H9 (cell line): ENCODE measurements at regions not wholly inside any gene's neighbourhood (a gene's known extent, or its start where the extent isn't known, plus 50 kb on each side); places are given as distances from the start of the nearest gene placed in this dataset.

Source experiments
- DNase-seq: peaks from one replicate; pipeline ENCODE4 v3.0.0-alpha.2; 2017
- H2AFZ ChIP-seq: one replicate; pipeline ENCODE4 v1.6.1; 2013; ENCODE audit warnings: mild to moderate bottlenecking, low read length, control low read depth, moderate library complexity
- H2AK5ac ChIP-seq: 2 replicates; pipeline ENCODE4 v1.6.1; 2013; ENCODE audit warnings: low read length, control low read depth, mixed read lengths; ENCODE audit not compliant: insufficient read length
- H2BK120ac ChIP-seq: one replicate; pipeline ENCODE4 v1.6.1; 2013; ENCODE audit warnings: low read depth, mild to moderate bottlenecking, low read length, control low read depth, inconsistent platforms; ENCODE audit not compliant: poor library complexity, severe bottlenecking
- H2BK12ac ChIP-seq: 2 replicates; pipeline ENCODE4 v1.6.1; 2013; ENCODE audit warnings: low read length, control low read depth, mixed read lengths, low read depth; ENCODE audit not compliant: insufficient read length
- H2BK15ac ChIP-seq: 2 replicates; pipeline ENCODE4 v1.6.1; 2013; ENCODE audit warnings: low read depth, low read length, control low read depth
- H2BK20ac ChIP-seq: one replicate; pipeline ENCODE4 v1.6.1; 2013; ENCODE audit warnings: low read depth, mild to moderate bottlenecking, low read length, control low read depth, inconsistent platforms; ENCODE audit not compliant: poor library complexity, severe bottlenecking
- H2BK5ac ChIP-seq: 2 replicates; pipeline ENCODE4 v1.6.1; 2013; ENCODE audit warnings: low read length, control low read depth, mixed read lengths; ENCODE audit not compliant: insufficient read length
- H3K14ac ChIP-seq: 2 replicates; pipeline ENCODE4 v1.6.1; 2013; ENCODE audit warnings: low read length, control low read depth; ENCODE audit not compliant: insufficient read depth
- H3K18ac ChIP-seq: 2 replicates; pipeline ENCODE4 v1.6.1; 2013; ENCODE audit warnings: low read depth, mild to moderate bottlenecking, mixed read lengths, low read length, control low read depth; ENCODE audit not compliant: insufficient read length
- H3K23ac ChIP-seq: 2 replicates; pipeline ENCODE4 v1.6.1; 2013; ENCODE audit warnings: low read length, control low read depth, mixed read lengths, low read depth; ENCODE audit not compliant: insufficient read length
- H3K23me2 ChIP-seq: 2 replicates; pipeline ENCODE4 v1.6.1; 2013; ENCODE audit warnings: low read depth, mild to moderate bottlenecking, mixed read lengths, low read length, control low read depth; ENCODE audit not compliant: insufficient read length, poor library complexity, severe bottlenecking
- H3K27ac ChIP-seq: 2 replicates; pipeline ENCODE4 v1.5.1; 2013; ENCODE audit warnings: low read length, control low read depth, mixed read lengths, low read depth; ENCODE audit not compliant: insufficient read length
- H3K27me3 ChIP-seq: 2 replicates; pipeline ENCODE4 v1.6.1; 2013; ENCODE audit warnings: low read length, control low read depth, inconsistent platforms; ENCODE audit not compliant: insufficient read depth
- H3K4ac ChIP-seq: 2 replicates; pipeline ENCODE4 v1.6.1; 2013; ENCODE audit warnings: low read depth, mild to moderate bottlenecking, control low read depth, inconsistent platforms, low read length, moderate library complexity
- H3K4me1 ChIP-seq: 2 replicates; pipeline ENCODE4 v1.6.1; 2013; ENCODE audit warnings: low read length, control low read depth, inconsistent platforms; ENCODE audit not compliant: insufficient read depth
- H3K4me2 ChIP-seq: 2 replicates; pipeline ENCODE4 v1.6.1; 2013; ENCODE audit warnings: low read length, control low read depth, mixed read lengths; ENCODE audit not compliant: insufficient read length, insufficient read depth
- H3K56ac ChIP-seq: 2 replicates; pipeline ENCODE4 v1.6.1; 2013; ENCODE audit warnings: low read depth, mild to moderate bottlenecking, mixed read lengths, low read length, control low read depth; ENCODE audit not compliant: insufficient read length
- H3K79me1 ChIP-seq: 2 replicates; pipeline ENCODE4 v1.6.1; 2013; ENCODE audit warnings: low read depth, mild to moderate bottlenecking, moderate library complexity, low read length, control low read depth, inconsistent platforms; ENCODE audit not compliant: insufficient read depth, poor library complexity, severe bottlenecking
- H3K79me2 ChIP-seq: 2 replicates; pipeline ENCODE4 v1.6.1; 2013; ENCODE audit warnings: low read length, control low read depth, inconsistent platforms; ENCODE audit not compliant: insufficient read depth
- H3K9ac ChIP-seq: 2 replicates; pipeline ENCODE4 v1.6.1; 2013; ENCODE audit warnings: low read length, control low read depth, mixed read lengths; ENCODE audit not compliant: insufficient read length; ENCODE audit errors: extremely low read depth
- H3K9me3 ChIP-seq: one replicate; pipeline ENCODE4 v1.6.1; 2013; ENCODE audit warnings: low read depth, low read length, inconsistent platforms; ENCODE audit not compliant: control insufficient read depth
- H3T11ph ChIP-seq: one replicate; pipeline ENCODE4 v1.6.1; 2013; ENCODE audit warnings: mild to moderate bottlenecking, low read length, control low read depth, inconsistent platforms
- H4K20me1 ChIP-seq: one replicate; pipeline ENCODE4 v1.6.1; 2013; ENCODE audit not compliant: control insufficient read depth, insufficient read length, insufficient read depth
- H4K5ac ChIP-seq: 2 replicates; pipeline ENCODE4 v1.6.1; 2013; ENCODE audit warnings: low read depth, mild to moderate bottlenecking, mixed read lengths, low read length, control low read depth; ENCODE audit not compliant: insufficient read length
- H4K8ac ChIP-seq: replicated peaks from 2 replicates; pipeline ENCODE4 v1.6.1; 2013; ENCODE audit warnings: low read length, control low read depth, mixed read lengths, low read depth; ENCODE audit not compliant: insufficient read length
- H4K91ac ChIP-seq: 2 replicates; pipeline ENCODE4 v1.6.1; 2013; ENCODE audit warnings: low read depth, mild to moderate bottlenecking, moderate library complexity, mixed read lengths, low read length, control low read depth; ENCODE audit not compliant: insufficient read length
- H3K27ac Mint-ChIP-seq, 3 experiments: 2 replicates in 2 of 3; 3 replicates in 1 of 3; pipeline ENCODE4 v1.8.0; 2020 to 2021; ENCODE audit warnings: mixed read lengths in 3 of 3, mild to moderate bottlenecking in 1 of 3, moderate library complexity in 1 of 3
- H3K27me3 Mint-ChIP-seq: 2 replicates; pipeline ENCODE4 v1.8.0; 2021; ENCODE audit warnings: low read depth, mild to moderate bottlenecking, moderate library complexity, mixed read lengths
- H3K36me3 Mint-ChIP-seq, 3 experiments: 2 replicates in 2 of 3; 3 replicates in 1 of 3; pipeline ENCODE4 v1.8.0; 2020 to 2021; ENCODE audit warnings: low read depth in 3 of 3, mixed read lengths in 3 of 3; ENCODE audit not compliant: insufficient read depth in 1 of 3
- H3K4me1 Mint-ChIP-seq, 2 experiments: 2 replicates each; pipeline ENCODE4 v1.8.0; 2020; ENCODE audit warnings: mixed read lengths in 2 of 2
- H3K4me3 Mint-ChIP-seq, 2 experiments: 2 replicates in 1 of 2; 3 replicates in 1 of 2; pipeline ENCODE4 v1.8.0; 2020 to 2021; ENCODE audit warnings: mild to moderate bottlenecking in 2 of 2, mixed read lengths in 2 of 2, moderate library complexity in 1 of 2
- H3K9me3 Mint-ChIP-seq, 2 experiments: 2 replicates in 1 of 2; 3 replicates in 1 of 2; pipeline ENCODE4 v1.8.0; 2020; ENCODE audit warnings: mild to moderate bottlenecking in 2 of 2, mixed read lengths in 2 of 2, moderate library complexity in 1 of 2
- WGBS: extraction: QIAGEN DNeasy Blood & Tissue Kit; methylation state at CpG from one replicate; pipeline ENCODE4 v1.1.7; 2013; ENCODE audit warnings: missing lambda C conversion rate, low lambda C conversion rate, mixed read lengths; ENCODE audit not compliant: insufficient read length; ENCODE audit errors: extremely low coverage; 5-methylcytosine and 5-hydroxymethylcytosine counted together
- TF ChIP-seq, protein P1 (sequence below): fragments of 200-600 bp; sonication (generic); conservative IDR thresholded peaks from 3 replicates; pipeline ENCODE4 v1.8.0; 2021; ENCODE audit warnings: antibody characterized with exemption, mild to moderate bottlenecking

DNA sequence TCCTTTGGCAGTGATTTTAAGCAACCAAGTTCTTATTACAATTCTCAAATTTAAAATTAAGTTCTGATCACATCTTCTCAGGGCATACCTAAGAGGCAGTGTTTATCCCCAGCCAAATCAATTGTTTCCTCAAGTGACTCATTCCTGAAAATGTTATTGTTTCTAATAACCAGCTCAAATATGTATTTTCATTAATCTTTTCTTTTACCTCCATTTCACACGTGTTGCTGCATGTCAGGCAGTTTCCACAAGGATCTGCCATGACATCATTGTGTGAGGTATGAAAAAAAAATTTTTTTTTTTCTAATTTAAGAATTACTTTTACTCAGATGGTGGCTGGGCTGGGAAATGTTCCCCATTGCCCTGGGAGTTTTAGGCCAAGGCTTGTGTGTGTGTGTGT is 113.0 kb upstream of the NTRK2 start:
- Histone ChIP-seq H3K18ac (no peak overlapping the region), H3K79me1 (no peaks in the 10 kb centered on the region), H3T11ph (no peak overlapping the region), H3K9me3 (no peaks in the 10 kb centered on the region), H2AK5ac (no peak overlapping the region), H3K4me1 (peaks cover 5% of the 10 kb centered on the region; the same call in 1 of the 2 replicates), H2BK12ac (no peak overlapping the region), H3K79me2 (no peaks in the 10 kb centered on the region), H2BK15ac (no peak overlapping the region), H3K56ac (no peak overlapping the region), H3K23ac (no peak overlapping the region), H3K4me2 (no peak overlapping the region), H4K91ac (no peak overlapping the region), H3K27ac (no peak overlapping the region), H2BK120ac (no peak overlapping the region), H3K4ac (no peak overlapping the region), H2BK5ac (no peak overlapping the region), H2AFZ (no peak overlapping the region), H4K5ac (no peak overlapping the region), H3K23me2 (no peaks in the 10 kb centered on the region), H4K20me1 (no peaks in the 10 kb centered on the region), H3K9ac (no peak overlapping the region), H3K27me3 (no peaks in the 10 kb centered on the region), H2BK20ac (no peak overlapping the region), H4K8ac (no peak overlapping the region), H3K14ac (no peak overlapping the region)
- no peak overlapping the region for H3K27ac Mint-ChIP-seq
- peaks cover 31 to 36% of the 10 kb centered on the region in 2 experiments for H3K4me1 Mint-ChIP-seq
- no CpG with 5 or more reads among the region's 1 CpG for whole genome bisulfite sequencing
- H3K27me3 Mint-ChIP-seq, result no peaks in the 10 kb centered on the region
- DNase-seq, result no peak
- TF ChIP-seq, protein P1, sequence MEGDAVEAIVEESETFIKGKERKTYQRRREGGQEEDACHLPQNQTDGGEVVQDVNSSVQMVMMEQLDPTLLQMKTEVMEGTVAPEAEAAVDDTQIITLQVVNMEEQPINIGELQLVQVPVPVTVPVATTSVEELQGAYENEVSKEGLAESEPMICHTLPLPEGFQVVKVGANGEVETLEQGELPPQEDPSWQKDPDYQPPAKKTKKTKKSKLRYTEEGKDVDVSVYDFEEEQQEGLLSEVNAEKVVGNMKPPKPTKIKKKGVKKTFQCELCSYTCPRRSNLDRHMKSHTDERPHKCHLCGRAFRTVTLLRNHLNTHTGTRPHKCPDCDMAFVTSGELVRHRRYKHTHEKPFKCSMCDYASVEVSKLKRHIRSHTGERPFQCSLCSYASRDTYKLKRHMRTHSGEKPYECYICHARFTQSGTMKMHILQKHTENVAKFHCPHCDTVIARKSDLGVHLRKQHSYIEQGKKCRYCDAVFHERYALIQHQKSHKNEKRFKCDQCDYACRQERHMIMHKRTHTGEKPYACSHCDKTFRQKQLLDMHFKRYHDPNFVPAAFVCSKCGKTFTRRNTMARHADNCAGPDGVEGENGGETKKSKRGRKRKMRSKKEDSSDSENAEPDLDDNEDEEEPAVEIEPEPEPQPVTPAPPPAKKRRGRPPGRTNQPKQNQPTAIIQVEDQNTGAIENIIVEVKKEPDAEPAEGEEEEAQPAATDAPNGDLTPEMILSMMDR, result no peak
- no peak overlapping the region for H3K4me3 Mint-ChIP-seq
- H3K36me3 Mint-ChIP-seq, result no peaks in the 10 kb centered on the region; a peak in 1 of 7 replicates
- H3K9me3 Mint-ChIP-seq, result 0 out of 5 replicates have a peak, but pooled peaks cover 0 to 4% of the 10 kb centered on the region in 2 experiments
